ENCODE measurements at regions not wholly inside any gene's neighbourhood (a gene's known extent, or its start where the extent isn't known, plus 50 kb on each side); places are given as distances from the start of the nearest gene placed in this dataset.

GRCh38 chr6:164916087-164916486 lies 393.3 kb downstream of the C6orf118 start:
- Histone ChIP-seq H3K27me3 (ENCODE audit: insufficient read depth, low read length) (no peaks in the 10 kb centered on the region), H3K36me3 (ENCODE audit: control insufficient read depth in 1 of 2, insufficient read depth in 2 of 2, low read length in 2 of 2) (no peaks in the 10 kb centered on the region), H3K79me2 (ENCODE audit: insufficient read depth, low read length) (no peaks in the 10 kb centered on the region), H3K9me2 (ENCODE audit: insufficient read depth) (no peaks in the 10 kb centered on the region), H3K4me1 (ENCODE audit: control insufficient read depth in 1 of 2, insufficient read depth in 2 of 2, low read length in 2 of 2) (no peaks in the 10 kb centered on the region), H2AFZ (ENCODE audit: low read depth, low read length, poor library complexity, severe bottlenecking) (no peak overlapping the region), H3K4me3 (replicated peaks in 1 of 2; ENCODE audit: low read depth in 1 of 2, low read length in 2 of 2) (no peak overlapping the region), H4K20me1 (ENCODE audit: insufficient read depth) (no peaks in the 10 kb centered on the region), H3K9me3 (ENCODE audit: control insufficient read depth in 1 of 2, insufficient read depth in 1 of 2, low read depth in 1 of 2, low read length in 2 of 2) (peaks cover 9 to 23% of the 10 kb centered on the region in 2 experiments; a peak in 2 of 4 replicates), H3K9ac (ENCODE audit: low read length) (no peak overlapping the region), H3K4me2 (ENCODE audit: low read length) (no peak overlapping the region), H3K27ac (ENCODE audit: low read depth, low read length) (no peak overlapping the region)
- POLR2A ChIA-PET = no interaction called here
- RAD21 ChIA-PET (ENCODE audit: low non-redundant PET in 1 of 2, low total read pairs in 2 of 2, uncharacterized antibody in 2 of 2, unreplicated experiment in 2 of 2) = no interaction called here
- CTCF ChIA-PET = no interaction called here
- BruUV-seq (replicated peaks) = no TSS peak
- ATAC-seq (no peak), DNase-seq (ENCODE audit: low read depth, low spot score) (no peak)
- intact Hi-C loops (cut with micrococcal nuclease) = no loop called here
- no peak for TF ChIP-seq REST (IDR thresholded peaks at IDR 0.05; ENCODE audit: low read depth)

GRCh38 chr6:164911873-164912580 lies 397.4 kb downstream of the C6orf118 start:
- H2AFZ ChIP-seq (ENCODE audit: low read depth, low read length, poor library complexity, severe bottlenecking) = no peak overlapping the region
- BruUV-seq (replicated peaks) = no TSS peak
- H3K9ac ChIP-seq (ENCODE audit: low read length) = no peak overlapping the region
- no peaks in the 10 kb centered on the region for H3K9me2 ChIP-seq (ENCODE audit: insufficient read depth)
- DNase-seq (ENCODE audit: low read depth, low spot score) (no peak), ATAC-seq (no peak)
- H4K20me1 ChIP-seq (ENCODE audit: insufficient read depth) = no peaks in the 10 kb centered on the region
- CTCF ChIA-PET = no interaction called here
- TF ChIP-seq ZFX (IDR thresholded peaks at IDR 0.05) (no peak), YY1 (IDR thresholded peaks at IDR 0.05; ENCODE audit: extremely low read depth, insufficient replicate concordance, low read depth, low read length) (no peak), POLR2A (IDR thresholded peaks at IDR 0.05; ENCODE audit: borderline replicate concordance, extremely low read depth, insufficient read depth, insufficient read length) (no peak), FOSL1 (IDR thresholded peaks at IDR 0.05; ENCODE audit: low read depth) (no peak), ELF1 (IDR thresholded peaks at IDR 0.05; ENCODE audit: borderline replicate concordance, low read depth) (no peak), SRF (IDR thresholded peaks at IDR 0.05; ENCODE audit: low read depth) (no peak), ZNF274 (IDR thresholded peaks at IDR 0.05; ENCODE audit: low read depth, low read length) (no peak), EZH2phosphoT487 (IDR thresholded peaks at IDR 0.05; ENCODE audit: borderline replicate concordance) (no peak), POLR2AphosphoS5 (IDR thresholded peaks at IDR 0.05; ENCODE audit: low read depth, low read length) (no peak), CBX3 (IDR thresholded peaks at IDR 0.05; ENCODE audit: low read depth) (no peak), EGR1 (IDR thresholded peaks at IDR 0.05; ENCODE audit: low read depth) (no peak), SP1 (IDR thresholded peaks at IDR 0.05; ENCODE audit: low read depth) (no peak), JUND (IDR thresholded peaks at IDR 0.05) (no peak)
- H3K4me1 ChIP-seq (ENCODE audit: control insufficient read depth in 1 of 2, insufficient read depth in 2 of 2, low read length in 2 of 2) = no peaks in the 10 kb centered on the region
- intact Hi-C loops (cut with micrococcal nuclease) = no loop called here
- peaks cover 10 to 15% of the 10 kb centered on the region in 2 experiments; a peak in 3 of 4 replicates for H3K9me3 ChIP-seq (ENCODE audit: control insufficient read depth in 1 of 2, insufficient read depth in 1 of 2, low read depth in 1 of 2, low read length in 2 of 2)
- POLR2A ChIA-PET = no interaction called here
- no peak overlapping the region for H3K4me2 ChIP-seq (ENCODE audit: low read length)
- RAD21 ChIA-PET (ENCODE audit: low non-redundant PET in 1 of 2, low total read pairs in 2 of 2, uncharacterized antibody in 2 of 2, unreplicated experiment in 2 of 2) = no interaction called here
- H3K4me3 ChIP-seq (replicated peaks in 1 of 2; ENCODE audit: low read depth in 1 of 2, low read length in 2 of 2) = no peak overlapping the region
- no peaks in the 10 kb centered on the region for H3K79me2 ChIP-seq (ENCODE audit: insufficient read depth, low read length)
- no peak overlapping the region for H3K27ac ChIP-seq (ENCODE audit: low read depth, low read length)
- no peaks in the 10 kb centered on the region for H3K27me3 ChIP-seq (ENCODE audit: insufficient read depth, low read length)
- no peaks in the 10 kb centered on the region for H3K36me3 ChIP-seq (ENCODE audit: control insufficient read depth in 1 of 2, insufficient read depth in 2 of 2, low read length in 2 of 2)
